WERI-Rb-1 (cell line): ENCODE measurements at regions not wholly inside any gene's neighbourhood (a gene's known extent, or its start where the extent isn't known, plus 50 kb on each side); places are given as distances from the start of the nearest gene placed in this dataset.
"Not testable (repeated sequence)": the region's sequence is repeated elsewhere in the genome, so short reads cannot be mapped to it uniquely, and the experiment has no call there.

ENCODE experiments used
- DNase-seq: peaks from one replicate; pipeline ENCODE4 v3.0.0-alpha.2; 2020
- H3K27ac ChIP-seq: fragments of 250-450 bp; sonication (Bioruptor Pico); 2 replicates; pipeline ENCODE4 v1.5.1; 2020; ENCODE audit warnings: mild to moderate bottlenecking, moderate library complexity
- H3K27me3 ChIP-seq: fragments of 250-450 bp; sonication (Bioruptor Pico); 2 replicates; pipeline ENCODE4 v1.5.1; 2021; ENCODE audit warnings: mild to moderate bottlenecking, low read depth, moderate library complexity; ENCODE audit not compliant: insufficient read depth, severe bottlenecking
- H3K36me3 ChIP-seq: fragments of 250-450 bp; sonication (Bioruptor Pico); 2 replicates; pipeline ENCODE4 v1.5.1; 2020; ENCODE audit warnings: mild to moderate bottlenecking, moderate library complexity
- H3K4me3 ChIP-seq: 2 replicates; pipeline ENCODE4 v1.5.1; 2011; ENCODE audit warnings: low read depth, mild to moderate bottlenecking, control low read depth, low read length
- H3K9me3 ChIP-seq: fragments of 250-450 bp; sonication (Bioruptor Pico); 2 replicates; pipeline ENCODE4 v1.5.1; 2021; ENCODE audit warnings: mild to moderate bottlenecking, moderate library complexity; ENCODE audit not compliant: severe bottlenecking
- CTCF ChIP-seq: IDR thresholded peaks from 2 replicates; pipeline ENCODE4 v1.5.1; 2011; ENCODE audit warnings: low read depth, mild to moderate bottlenecking, control low read depth, inconsistent platforms, low read length

GRCh38 chr4:86449746-86450588 lies 90.1 kb upstream of the MAPK10 start:
- DNase-seq, result no peak
- no peak for TF ChIP-seq CTCF
- H3K36me3 ChIP-seq, result no peaks in the 10 kb centered on the region
- H3K9me3 ChIP-seq, result no peaks in the 10 kb centered on the region
- H3K27ac ChIP-seq, result no peak overlapping the region
- no peaks in the 10 kb centered on the region for H3K27me3 ChIP-seq
- H3K4me3 ChIP-seq, result no peak overlapping the region

GRCh38 chr4:86450861-86451260 lies 91.0 kb upstream of the MAPK10 start:
- H3K4me3 ChIP-seq, result no peak overlapping the region
- no peaks in the 10 kb centered on the region for H3K36me3 ChIP-seq
- no peak for DNase-seq
- TF ChIP-seq CTCF, result no peak
- H3K27ac ChIP-seq, result no peak overlapping the region
- H3K27me3 ChIP-seq, result no peaks in the 10 kb centered on the region
- H3K9me3 ChIP-seq, result no peaks in the 10 kb centered on the region

GRCh38 chr4:86451560-86452330 lies 91.9 kb upstream of the MAPK10 start:
- H3K4me3 ChIP-seq, result no peak overlapping the region
- no peaks in the 10 kb centered on the region for H3K27me3 ChIP-seq
- TF ChIP-seq CTCF, result no peak
- no peaks in the 10 kb centered on the region for H3K9me3 ChIP-seq
- no peaks in the 10 kb centered on the region for H3K36me3 ChIP-seq
- no peak for DNase-seq
- no peak overlapping the region for H3K27ac ChIP-seq

GRCh38 chr4:86452422-86452891 lies 92.6 kb upstream of the MAPK10 start:
- H3K27ac ChIP-seq, result no peak overlapping the region
- H3K27me3 ChIP-seq, result no peaks in the 10 kb centered on the region
- no peak for TF ChIP-seq CTCF
- DNase-seq, result no peak
- H3K4me3 ChIP-seq, result no peak overlapping the region
- no peaks in the 10 kb centered on the region for H3K36me3 ChIP-seq
- H3K9me3 ChIP-seq, result no peaks in the 10 kb centered on the region

- no peak overlapping the region for H3K4me3 ChIP-seq
- H3K27me3 ChIP-seq, result no peaks in the 10 kb centered on the region
- DNase-seq, result no peak
- H3K27ac ChIP-seq, result no peak overlapping the region
- no peaks in the 10 kb centered on the region for H3K9me3 ChIP-seq
- H3K36me3 ChIP-seq, result no peaks in the 10 kb centered on the region
- TF ChIP-seq CTCF, result no peak
These were observed 93.2 kb upstream of the MAPK10 start for GRCh38 chr4:86452924-86453531.

GRCh38 chr4:86453611-86454072 lies 93.8 kb upstream of the MAPK10 start:
- H3K36me3 ChIP-seq, H3K4me3 ChIP-seq, H3K27ac ChIP-seq, H3K9me3 ChIP-seq, DNase-seq, H3K27me3 ChIP-seq: not testable (repeated sequence)
